ENCODE measurements at regions not wholly inside any gene's neighbourhood (a gene's known extent, or its start where the extent isn't known, plus 50 kb on each side); places are given as distances from the start of the nearest gene placed in this dataset.

DNA sequence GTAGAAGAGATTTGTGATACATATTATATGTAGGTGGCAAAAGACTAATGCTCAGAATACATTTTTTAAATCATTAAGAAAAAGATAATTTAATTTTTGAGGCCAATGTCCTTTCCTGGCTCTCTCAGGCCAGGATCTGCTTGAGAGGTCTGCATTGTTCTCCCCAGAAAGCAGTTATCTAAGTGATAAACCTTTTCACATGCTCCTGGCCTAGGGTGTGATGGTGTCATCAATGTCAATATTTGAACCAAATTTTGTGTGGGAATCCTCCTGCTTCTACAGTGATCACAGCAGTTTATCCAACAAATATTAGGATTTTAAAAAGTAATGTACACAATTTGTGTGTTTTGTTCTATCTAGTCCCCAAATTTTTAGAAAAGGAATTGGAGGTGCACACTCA is 166.6 kb downstream of the DIRAS2 start:
- no peaks in the 10 kb centered on the region for H3K36me3 ChIP-seq (ENCODE audit: insufficient read depth, low read length)
- H3K27ac ChIP-seq (ENCODE audit: low read length): no peak overlapping the region
- no peaks in the 10 kb centered on the region for H3K9me3 ChIP-seq (ENCODE audit: low read length)
- no peaks in the 10 kb centered on the region for H3K27me3 ChIP-seq (ENCODE audit: insufficient read depth, low read depth, low read length)
- no peak overlapping the region for H2AFZ ChIP-seq (ENCODE audit: low read depth, low read length)
- no peaks in the 10 kb centered on the region for H3F3A ChIP-seq (ENCODE audit: insufficient read depth, low read length, poor library complexity, severe bottlenecking)
- H4K20me1 ChIP-seq (ENCODE audit: insufficient read depth): no peaks in the 10 kb centered on the region
- no peak for TF ChIP-seq SMC3 (conservative IDR thresholded peaks at IDR 0.05; ENCODE audit: poor library complexity)
- TF ChIP-seq, protein P1, sequence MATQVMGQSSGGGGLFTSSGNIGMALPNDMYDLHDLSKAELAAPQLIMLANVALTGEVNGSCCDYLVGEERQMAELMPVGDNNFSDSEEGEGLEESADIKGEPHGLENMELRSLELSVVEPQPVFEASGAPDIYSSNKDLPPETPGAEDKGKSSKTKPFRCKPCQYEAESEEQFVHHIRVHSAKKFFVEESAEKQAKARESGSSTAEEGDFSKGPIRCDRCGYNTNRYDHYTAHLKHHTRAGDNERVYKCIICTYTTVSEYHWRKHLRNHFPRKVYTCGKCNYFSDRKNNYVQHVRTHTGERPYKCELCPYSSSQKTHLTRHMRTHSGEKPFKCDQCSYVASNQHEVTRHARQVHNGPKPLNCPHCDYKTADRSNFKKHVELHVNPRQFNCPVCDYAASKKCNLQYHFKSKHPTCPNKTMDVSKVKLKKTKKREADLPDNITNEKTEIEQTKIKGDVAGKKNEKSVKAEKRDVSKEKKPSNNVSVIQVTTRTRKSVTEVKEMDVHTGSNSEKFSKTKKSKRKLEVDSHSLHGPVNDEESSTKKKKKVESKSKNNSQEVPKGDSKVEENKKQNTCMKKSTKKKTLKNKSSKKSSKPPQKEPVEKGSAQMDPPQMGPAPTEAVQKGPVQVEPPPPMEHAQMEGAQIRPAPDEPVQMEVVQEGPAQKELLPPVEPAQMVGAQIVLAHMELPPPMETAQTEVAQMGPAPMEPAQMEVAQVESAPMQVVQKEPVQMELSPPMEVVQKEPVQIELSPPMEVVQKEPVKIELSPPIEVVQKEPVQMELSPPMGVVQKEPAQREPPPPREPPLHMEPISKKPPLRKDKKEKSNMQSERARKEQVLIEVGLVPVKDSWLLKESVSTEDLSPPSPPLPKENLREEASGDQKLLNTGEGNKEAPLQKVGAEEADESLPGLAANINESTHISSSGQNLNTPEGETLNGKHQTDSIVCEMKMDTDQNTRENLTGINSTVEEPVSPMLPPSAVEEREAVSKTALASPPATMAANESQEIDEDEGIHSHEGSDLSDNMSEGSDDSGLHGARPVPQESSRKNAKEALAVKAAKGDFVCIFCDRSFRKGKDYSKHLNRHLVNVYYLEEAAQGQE (IDR thresholded peaks at IDR 0.05; ENCODE audit: borderline replicate concordance): no peak
- H3K4me3 ChIP-seq (ENCODE audit: low read length): no peak overlapping the region
- no peaks in the 10 kb centered on the region for H3K79me2 ChIP-seq (replicated peaks; ENCODE audit: insufficient read depth, low read length)
- no peaks in the 10 kb centered on the region for H3K9me2 ChIP-seq (ENCODE audit: insufficient read depth, low read length)
- no peak overlapping the region for H3K4me2 ChIP-seq (ENCODE audit: low read length)
- no peak overlapping the region for H3K9ac ChIP-seq (ENCODE audit: low read length)

DNA sequence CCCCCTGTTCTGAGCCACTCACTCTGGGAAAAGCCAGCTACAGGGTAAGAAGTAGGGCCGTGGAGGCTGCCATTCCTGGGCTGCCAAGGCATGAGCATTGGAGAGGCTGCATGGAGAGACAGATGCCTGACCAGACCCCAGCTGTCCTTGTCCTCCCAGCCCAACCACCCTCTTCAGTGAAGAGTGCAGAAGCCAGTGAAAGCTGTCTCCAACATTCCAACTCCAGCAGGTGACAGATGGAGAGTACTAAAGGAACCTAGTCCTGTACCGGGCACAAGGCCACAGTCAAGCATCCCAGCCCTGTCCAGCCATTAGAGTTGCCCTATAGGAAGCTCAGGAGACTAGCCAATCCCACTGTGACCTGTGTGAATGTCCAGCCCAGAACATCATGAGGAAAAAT is 165.1 kb downstream of the DIRAS2 start:
- Histone ChIP-seq H3K27me3 (ENCODE audit: insufficient read depth, low read depth, low read length) (no peaks in the 10 kb centered on the region), H3K27ac (ENCODE audit: low read length) (no peak overlapping the region), H3K9me3 (ENCODE audit: low read length) (no peaks in the 10 kb centered on the region), H3F3A (ENCODE audit: insufficient read depth, low read length, poor library complexity, severe bottlenecking) (no peaks in the 10 kb centered on the region), H2AFZ (ENCODE audit: low read depth, low read length) (no peak overlapping the region), H3K4me2 (ENCODE audit: low read length) (no peak overlapping the region), H3K9me2 (ENCODE audit: insufficient read depth, low read length) (no peaks in the 10 kb centered on the region), H4K20me1 (ENCODE audit: insufficient read depth) (no peaks in the 10 kb centered on the region), H3K9ac (ENCODE audit: low read length) (no peak overlapping the region), H3K4me3 (ENCODE audit: low read length) (no peak overlapping the region), H3K36me3 (ENCODE audit: insufficient read depth, low read length) (no peaks in the 10 kb centered on the region), H3K79me2 (replicated peaks; ENCODE audit: insufficient read depth, low read length) (no peaks in the 10 kb centered on the region)
- TF ChIP-seq TAF1 (IDR thresholded peaks at IDR 0.05; ENCODE audit: low read depth): no peak
- no peak for TF ChIP-seq EP300 (conservative IDR thresholded peaks at IDR 0.05; ENCODE audit: poor library complexity, severe bottlenecking)
- TF ChIP-seq, protein P1 (IDR thresholded peaks at IDR 0.05; ENCODE audit: borderline replicate concordance): no peak
- no peak for TF ChIP-seq SMC3 (conservative IDR thresholded peaks at IDR 0.05; ENCODE audit: poor library complexity)
- TF ChIP-seq POLR2AphosphoS5 (IDR thresholded peaks at IDR 0.05): no peak
- TF ChIP-seq, protein P2, sequence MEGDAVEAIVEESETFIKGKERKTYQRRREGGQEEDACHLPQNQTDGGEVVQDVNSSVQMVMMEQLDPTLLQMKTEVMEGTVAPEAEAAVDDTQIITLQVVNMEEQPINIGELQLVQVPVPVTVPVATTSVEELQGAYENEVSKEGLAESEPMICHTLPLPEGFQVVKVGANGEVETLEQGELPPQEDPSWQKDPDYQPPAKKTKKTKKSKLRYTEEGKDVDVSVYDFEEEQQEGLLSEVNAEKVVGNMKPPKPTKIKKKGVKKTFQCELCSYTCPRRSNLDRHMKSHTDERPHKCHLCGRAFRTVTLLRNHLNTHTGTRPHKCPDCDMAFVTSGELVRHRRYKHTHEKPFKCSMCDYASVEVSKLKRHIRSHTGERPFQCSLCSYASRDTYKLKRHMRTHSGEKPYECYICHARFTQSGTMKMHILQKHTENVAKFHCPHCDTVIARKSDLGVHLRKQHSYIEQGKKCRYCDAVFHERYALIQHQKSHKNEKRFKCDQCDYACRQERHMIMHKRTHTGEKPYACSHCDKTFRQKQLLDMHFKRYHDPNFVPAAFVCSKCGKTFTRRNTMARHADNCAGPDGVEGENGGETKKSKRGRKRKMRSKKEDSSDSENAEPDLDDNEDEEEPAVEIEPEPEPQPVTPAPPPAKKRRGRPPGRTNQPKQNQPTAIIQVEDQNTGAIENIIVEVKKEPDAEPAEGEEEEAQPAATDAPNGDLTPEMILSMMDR (IDR thresholded peaks at IDR 0.05; ENCODE audit: poor library complexity, severe bottlenecking): no peak
- no peak for TF ChIP-seq RAD21 (conservative IDR thresholded peaks at IDR 0.05)
- TF ChIP-seq MXI1 (conservative IDR thresholded peaks at IDR 0.05; ENCODE audit: poor library complexity, severe bottlenecking): no peak
